NCI-H1048 (cell line): ENCODE measurements at regions not wholly inside any gene's neighbourhood (a gene's known extent, or its start where the extent isn't known, plus 50 kb on each side); places are given as distances from the start of the nearest gene placed in this dataset.
A peak's percentile ranks its signal among the peaks of the same experiment; 100 is the strongest.

ENCODE experiments used
- DNase-seq: peaks from one replicate; lab custom pipeline; 2025; lab: John Stamatoyannopoulos, UW

DNA sequence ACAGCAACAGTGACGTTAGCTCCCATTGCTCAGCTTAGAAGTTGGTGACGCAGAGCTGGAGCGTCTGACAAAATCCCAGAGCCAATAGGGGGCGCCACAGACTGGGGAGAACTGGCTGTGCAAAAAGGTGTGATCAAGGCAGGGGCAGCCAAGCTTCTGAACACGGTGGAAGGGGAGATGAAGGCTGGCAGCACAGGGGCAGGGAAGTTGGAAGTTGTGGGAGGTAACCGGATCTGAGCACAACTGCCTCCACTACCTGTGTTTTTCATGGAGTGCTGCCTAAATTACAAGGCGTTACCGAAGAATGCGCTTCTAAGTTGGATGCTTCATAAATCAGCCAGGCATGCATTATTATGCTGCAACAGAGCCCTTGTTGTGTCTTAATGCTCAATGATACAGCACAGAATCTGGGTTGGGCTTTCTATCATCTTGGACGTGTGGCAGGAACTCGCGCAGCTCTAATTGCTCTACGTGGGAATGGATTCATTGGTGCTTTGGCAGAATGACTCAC, 370.0 kb downstream of the SLC4A3 start:
- peak; percentile 11 for DNase-seq

DNA sequence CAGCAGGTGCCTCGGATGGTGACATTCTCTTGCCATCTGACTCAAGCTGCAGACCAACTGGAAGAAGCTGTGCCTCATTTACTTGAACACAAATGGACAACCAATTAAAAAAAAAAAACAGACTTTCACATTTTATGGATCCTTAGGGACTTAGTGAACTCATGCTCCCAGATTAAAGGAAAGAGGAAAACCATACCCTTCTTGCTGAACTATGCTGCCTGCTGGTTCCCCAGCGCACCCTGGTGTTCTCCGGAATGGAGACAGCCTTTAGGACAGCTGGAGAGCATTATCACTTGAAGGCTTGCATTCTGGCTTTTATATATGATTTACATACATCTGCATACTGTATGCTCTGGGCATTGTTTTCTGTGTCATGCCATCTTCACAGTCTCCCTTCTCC, 370.7 kb downstream of the SLC4A3 start:
- no peak for DNase-seq

DNA sequence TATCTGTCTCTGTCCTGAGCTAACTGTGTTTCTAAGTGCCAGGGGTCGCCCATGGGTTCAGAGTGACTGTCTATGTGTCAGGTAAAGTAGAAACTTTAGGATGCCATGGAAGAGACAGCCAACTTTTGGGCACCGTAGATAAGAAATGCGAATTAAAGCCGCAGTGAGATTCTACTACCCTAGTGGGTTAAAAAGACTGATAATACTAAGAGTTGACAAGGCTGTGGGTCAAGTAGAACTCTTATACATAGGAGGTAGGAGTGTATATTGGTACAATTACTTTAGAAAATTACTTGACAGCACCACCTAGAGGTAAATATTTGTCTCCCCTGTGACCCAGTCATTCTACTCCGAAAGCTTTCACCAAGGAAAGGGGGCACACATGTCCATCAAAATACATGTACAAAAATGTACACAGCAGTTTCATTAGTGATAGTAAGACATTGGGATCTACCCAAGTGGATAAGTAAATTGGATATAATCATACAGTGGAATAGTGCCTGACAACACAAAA, 371.3 kb downstream of the SLC4A3 start:
- no peak for DNase-seq

DNA sequence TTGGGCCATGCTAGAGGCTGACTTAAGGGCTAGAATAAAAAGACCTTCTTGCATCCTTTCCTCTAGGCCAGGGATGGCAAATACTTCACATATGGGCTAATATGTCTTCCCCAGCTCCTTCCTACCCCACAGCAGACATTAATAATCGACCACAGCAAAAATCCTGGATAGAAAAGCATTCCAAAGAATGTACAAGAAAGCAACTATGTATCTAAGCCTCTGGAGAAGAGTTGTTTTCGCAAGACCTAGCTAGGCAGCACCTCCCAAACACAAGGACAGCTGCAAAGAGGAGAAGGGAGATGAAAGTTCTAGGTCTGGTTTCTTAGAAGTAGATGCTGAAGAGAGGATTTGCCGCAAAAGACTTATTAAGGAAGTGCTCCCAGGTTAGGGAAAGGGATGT, 372.6 kb downstream of the SLC4A3 start:
- no peak for DNase-seq

DNA sequence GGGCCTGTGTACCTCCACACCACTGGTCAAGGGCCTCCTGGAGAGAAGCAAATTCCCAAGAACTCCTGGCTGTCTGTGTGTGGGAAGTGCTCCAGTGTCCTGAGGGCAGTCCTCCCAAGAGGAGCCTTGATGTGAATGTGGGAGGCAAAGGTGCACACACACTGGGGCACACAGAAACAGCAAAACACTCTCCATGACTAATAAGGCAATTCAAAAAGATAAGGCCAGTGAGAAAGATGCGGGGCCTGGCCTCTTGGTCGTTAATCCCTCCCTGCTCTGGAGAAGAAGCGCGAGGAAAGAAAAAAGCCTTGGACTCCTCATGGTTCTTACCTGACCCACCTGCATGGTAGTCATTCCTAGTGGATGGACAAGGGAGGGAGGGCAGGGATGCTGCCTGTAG, 373.2 kb downstream of the SLC4A3 start:
- no peak for DNase-seq

DNA sequence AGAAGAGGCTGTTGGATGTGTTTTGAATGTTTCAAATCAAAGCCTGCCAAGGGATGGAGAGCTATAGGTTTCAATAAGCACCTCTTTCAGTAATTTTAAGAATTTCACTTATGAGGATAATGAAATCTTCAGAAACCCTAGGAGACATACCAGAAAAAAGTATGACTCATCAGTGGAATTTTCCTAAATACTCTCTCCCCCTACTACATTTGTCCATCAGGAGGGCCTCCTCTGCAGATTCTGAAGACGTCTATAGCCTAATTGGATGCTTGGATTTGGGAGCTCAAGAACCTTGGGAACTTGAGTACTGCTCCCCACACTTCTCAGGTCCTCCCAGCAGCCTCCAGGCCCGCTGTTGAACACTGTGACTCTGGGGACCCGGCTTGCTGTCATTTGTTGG, 374.3 kb downstream of the SLC4A3 start:
- no peak for DNase-seq

DNA sequence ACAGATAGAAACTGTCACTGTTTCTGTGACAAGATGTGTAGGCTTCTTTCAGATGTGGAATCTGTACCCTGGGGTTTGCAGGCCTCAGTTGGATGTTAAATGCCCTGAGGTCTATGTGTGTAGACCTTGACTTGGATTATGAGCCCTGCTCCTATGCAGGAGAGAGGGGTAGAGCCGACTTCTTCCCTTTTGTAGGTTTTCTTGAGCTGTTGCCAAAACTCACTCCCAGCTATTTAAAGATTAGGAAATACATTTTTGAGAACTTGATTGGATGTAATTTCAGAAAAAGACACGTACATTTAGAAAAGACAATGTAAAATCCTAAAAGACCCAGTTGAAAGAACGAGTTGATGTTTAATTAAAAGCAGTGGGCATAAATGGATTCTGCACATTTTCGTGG, 374.8 kb downstream of the SLC4A3 start:
- DNase-seq: no peak

DNA sequence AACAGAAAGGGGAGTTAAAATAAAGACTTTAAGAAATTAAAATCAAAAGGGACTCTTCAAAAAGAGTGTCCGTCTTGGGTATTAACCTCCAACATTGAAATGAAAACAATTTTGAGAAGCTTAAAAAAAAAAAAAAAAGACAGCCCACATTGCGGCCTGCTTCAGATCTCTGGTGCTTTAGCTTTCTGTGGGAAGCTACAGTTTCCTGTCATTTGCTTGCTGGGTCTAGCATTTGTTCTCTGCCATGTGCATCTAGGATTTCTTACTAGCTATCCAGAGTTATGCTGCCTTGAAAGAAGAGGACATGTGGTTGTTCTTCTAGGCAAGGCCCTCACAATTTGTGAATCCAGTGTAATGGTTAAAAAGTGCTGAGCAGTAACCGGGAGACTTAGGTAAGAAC, 375.3 kb downstream of the SLC4A3 start:
- DNase-seq: no peak

DNA sequence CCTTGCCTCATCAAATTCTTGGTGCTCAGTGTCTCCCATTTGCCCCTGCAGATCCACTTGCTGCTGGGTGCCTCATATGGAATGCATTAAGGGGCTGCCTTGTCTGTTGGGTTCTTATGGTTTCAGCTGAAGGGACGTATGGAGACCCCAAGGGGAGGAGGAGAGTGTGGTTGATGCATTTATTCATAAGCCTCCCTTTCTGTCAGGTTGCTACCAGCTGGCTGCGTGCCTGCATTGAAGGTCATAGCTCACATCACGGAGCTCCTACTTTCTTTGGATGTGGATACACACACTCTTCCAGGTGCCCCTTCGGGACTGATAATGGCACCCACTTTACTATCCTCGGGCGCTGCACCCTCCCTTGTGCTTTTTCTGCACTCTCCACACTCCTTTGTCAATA, 377.9 kb downstream of the SLC4A3 start:
- no peak for DNase-seq

DNA sequence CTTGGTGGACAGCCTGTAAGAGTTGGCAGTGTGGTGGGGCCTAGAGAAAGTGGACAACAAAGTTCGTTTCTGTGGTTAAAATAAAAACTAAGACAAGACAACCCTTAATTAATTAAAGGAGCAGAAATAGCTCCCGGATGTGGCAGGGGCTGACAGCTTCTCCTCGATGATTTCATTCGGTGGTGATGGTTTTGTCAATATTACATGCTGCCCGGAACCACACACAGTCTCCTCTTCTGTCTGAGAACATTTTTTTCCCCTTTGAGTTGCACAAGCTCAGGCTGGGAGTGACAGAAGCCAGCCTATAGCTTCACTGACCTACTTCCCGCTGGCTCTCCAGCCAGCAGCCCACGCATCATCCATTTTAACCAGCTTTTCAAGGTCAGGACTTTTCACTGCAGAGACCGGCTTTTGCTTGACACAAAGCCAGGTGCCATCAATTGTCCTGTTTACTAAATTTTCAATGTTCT, 378.8 kb downstream of the SLC4A3 start:
- no peak for DNase-seq

DNA sequence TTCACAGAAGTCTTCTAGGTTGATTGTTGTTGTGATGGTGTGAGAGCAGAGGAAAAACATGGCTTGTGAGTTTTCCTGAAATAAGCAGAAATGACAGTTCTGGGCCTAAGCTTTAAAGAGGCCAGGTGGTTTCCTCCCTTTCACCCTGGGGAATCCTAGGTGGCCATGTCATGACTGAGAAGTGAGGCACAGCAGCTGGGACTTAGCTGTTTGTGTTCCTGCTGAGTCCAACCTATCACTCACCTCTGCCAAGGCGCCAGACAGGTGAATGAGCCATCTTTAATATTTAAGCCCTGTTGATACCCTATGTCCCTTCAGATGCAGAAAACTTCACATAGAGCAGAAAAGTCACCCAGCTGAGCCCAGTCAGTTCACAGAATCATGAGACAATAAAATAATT, 384.4 kb downstream of the SLC4A3 start:
- DNase-seq: no peak

DNA sequence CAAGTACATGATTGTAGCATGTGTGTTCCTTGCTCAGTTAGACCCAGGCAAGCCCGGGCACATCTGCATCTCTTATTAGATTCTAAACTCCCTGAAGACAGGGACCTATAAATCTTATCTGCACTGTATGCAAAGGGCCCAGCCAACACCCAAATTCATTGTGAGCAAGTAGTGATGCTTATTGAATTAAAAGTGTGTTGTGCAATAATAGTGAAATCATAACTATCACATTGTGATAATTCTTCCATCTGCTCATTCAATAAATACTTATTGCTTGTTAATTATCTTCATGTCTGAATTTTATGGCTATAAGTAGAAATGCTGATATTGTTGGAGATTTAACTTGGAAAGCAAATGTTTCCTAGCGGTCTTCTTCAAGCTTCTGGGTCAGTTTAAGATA, 387.5 kb downstream of the SLC4A3 start:
- DNase-seq: no peak

DNA sequence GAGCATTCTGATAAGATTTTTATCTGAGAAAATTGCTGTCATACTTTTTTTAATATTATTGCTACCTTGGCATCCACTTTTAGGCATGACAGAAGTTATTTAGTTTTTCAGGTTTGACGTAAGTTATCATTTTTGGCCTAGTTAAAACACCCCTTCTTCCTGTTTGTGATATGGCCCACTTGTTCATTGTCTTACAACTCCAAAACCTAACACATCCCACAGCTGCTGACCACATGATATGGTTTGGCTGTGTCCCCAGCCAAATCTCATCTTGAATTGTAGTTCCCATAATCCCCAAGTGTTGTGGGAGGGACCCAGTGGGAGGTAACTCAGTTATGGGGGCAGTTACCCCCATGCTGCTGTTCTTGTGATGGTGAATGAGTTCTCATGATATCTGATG, 388.1 kb downstream of the SLC4A3 start:
- DNase-seq: no peak

DNA sequence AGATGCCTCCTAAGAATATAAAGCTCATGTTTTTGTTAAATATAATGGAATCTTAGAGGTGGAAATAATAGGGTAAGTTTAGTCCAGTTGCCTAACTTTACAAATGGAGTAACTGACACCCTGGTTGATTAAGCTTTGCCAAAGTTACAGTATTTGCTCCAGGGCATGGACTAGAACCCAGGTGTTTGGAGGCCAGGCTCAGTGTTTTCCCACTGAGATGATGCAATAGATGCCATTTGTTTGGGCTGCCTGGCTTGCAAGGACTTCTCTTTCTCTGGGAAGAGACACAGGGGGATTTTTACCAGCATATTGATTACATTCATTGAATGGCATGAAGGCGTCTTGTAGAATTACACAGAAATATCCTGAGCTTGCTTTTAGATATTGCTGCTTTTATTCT, 397.8 kb downstream of the SLC4A3 start:
- no peak for DNase-seq

DNA sequence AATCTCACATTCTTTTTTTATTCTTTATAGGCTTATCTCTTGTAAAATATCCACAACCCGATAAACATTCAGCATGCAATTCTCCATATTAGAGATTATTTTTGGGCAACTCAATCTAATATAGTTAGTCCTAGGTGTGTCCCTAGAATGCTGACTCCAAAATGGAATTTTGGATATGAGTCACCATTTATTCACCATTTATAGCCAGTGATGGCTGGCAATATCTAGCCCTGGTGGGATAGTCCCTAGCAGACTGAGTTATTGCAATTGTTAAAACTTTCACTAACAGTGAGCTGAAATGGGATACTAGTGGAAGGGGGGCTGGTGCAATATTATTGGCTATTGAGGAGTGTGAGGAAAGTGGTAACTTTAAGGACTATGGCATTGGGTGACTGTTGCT, 401.6 kb downstream of the SLC4A3 start:
- no peak for DNase-seq

DNA sequence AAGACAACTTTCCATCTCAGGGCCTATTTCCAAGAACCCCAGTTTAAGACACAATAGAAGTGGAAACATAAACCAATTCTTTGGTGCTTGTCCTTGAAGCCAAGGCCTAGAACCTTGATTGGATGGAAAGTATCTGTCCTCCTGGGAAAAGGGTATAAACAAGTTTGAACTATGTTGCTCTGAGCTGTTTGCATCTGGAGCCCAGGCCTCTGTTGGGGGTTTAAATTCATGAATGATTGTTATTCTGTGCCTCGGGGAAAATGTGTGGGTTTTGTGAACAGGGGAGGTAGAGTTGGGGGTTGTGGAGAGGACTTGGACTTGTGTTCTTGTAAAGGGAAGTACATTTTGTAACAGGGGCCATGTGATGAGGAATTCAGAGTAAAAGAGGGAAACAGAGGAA, 406.1 kb downstream of the SLC4A3 start:
- DNase-seq: no peak

DNA sequence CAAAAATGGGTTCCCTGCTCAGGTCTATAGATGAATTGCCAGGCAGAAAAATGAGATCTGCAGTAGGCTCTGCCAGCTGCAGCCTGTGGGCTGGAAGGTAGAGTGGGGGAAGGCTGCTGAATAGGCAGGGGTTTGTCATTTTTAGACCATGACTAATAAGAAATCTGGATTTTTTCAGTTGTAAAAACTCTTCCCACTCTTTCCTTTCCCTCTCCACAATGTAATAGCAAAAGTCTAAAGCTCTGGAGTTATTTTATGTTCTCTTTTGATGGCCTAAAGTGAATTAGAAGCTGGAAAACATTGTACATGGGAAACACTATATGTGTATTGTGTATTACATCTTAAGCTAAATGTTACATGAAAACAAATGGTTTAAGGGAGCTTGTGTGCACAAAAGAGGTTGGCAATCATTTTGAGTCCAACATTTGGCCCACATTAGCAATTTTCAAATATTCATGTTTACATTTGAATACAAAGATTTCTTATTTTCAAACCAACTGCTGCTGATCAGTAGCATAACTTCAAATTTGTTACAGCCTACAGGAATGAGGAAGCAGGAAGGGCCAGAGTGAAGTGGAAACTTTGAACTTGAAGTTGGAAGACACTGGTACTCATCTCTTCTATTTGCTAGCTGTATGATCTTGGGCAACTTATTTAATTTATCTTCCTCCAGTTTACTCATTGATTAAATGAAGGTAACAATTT, 407.1 kb downstream of the SLC4A3 start:
- no peak for DNase-seq

DNA sequence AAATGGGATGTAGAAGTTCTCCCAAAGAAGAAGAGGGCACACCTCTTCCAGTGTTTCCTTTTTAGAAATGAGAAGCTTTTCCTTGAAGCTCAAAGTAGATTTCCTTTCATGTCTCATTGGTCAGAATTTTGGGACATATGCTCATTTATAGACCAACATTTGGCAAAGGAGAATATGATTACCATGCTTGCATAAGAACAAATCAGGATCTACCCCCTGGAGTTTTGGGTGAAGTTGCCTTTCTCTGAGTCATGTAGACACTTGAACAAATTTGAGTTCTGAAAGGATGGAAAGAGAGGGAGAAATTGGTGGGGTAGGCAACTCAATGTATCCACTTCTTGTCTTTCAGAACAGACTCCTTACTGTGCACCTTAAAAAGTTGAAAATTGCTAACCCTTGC, 409.0 kb downstream of the SLC4A3 start:
- DNase-seq: no peak

DNA sequence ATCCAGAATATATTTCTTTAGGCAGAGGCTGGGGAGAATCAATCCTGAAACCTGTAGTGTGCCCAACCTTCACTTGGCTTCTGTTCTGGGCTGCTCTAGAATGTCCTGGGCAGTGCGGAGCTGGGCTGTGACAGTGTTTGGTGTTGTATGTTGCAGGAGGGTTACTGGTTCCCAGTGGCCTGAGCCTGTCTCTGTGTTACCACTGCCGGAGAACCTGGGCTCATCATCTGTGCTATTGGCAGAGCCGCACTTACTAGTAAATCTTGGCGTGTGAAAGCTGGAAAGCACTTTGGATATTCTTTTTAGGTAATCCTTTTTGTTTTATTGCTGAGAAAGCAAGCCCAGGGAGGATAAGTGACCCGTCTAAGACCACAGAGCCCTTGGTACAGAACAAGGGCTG, 412.9 kb downstream of the SLC4A3 start:
- DNase-seq: no peak

DNA sequence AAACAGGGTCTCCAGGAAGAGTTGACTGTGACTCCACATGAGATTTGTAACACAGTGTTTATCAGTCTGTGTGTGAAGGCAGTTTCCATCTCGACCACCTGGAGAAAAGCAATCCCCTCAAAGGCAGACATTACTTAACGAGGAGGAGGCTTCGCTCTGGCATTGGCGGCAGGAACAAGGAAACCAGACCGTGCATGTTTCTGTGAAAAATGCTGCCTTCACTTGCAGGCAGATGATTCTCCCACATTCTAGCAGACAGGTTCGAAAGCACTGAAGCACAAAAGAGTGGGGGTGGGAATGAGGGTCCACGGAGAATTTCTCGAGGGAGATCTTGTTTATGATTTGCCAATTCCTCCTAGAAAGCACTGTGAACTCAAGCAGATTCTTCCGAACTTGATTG, 414.0 kb downstream of the SLC4A3 start:
- no peak for DNase-seq

DNA sequence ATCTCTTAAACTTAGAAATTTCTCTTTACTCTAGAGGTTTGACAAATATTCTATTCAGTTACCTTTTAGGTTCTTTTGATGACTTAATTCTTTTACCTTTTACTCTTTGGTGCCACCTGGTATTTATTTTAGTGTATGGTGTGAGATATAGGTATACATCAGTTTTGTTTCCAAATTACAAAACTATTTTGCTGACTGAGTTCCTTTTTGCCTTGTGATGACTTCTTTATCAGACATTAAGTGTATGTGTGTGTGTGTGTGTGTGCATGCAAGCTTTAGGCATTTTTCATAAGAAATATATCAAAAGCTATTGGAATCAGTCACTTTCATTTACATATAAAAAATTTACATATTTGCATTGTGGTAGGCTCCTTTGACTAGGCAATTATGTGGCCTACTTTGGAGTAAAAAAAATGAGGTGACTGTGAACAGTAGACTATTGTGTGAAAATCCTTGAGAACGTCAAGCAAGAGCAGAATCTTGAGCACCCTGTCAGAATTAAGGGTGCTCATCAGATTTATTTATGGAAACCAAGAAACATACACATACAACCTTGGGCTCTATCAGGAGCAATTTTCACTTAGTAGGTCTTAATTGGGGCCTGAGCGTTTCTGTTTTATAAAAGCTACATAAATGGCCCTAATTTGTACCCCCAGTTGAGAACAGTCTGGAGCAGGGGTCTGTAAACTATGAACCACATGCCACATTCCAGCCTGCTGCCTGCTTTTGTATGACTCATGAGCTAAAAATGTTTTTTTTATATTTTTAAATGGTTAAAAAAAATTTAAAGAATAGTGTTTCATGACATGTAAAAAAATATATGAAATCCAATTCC, 415.9 kb downstream of the SLC4A3 start:
- no peak for DNase-seq

DNA sequence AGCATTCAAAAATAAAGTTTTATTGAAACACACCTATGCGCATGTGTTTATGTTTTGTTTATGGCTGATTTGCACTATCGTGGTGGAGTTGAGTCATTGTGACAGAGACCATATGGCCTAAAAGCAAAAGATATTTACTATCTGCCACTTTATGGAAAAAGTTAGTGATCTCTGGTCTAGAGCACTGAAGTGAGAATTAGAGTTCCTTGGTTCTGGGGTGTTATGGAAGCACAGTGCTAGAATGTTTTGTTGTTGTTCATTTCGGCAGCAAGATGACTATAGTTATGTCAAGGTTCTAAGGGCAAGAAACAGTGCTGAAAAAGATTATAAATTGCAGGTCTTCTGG, 416.5 kb downstream of the SLC4A3 start:
- no peak for DNase-seq

DNA sequence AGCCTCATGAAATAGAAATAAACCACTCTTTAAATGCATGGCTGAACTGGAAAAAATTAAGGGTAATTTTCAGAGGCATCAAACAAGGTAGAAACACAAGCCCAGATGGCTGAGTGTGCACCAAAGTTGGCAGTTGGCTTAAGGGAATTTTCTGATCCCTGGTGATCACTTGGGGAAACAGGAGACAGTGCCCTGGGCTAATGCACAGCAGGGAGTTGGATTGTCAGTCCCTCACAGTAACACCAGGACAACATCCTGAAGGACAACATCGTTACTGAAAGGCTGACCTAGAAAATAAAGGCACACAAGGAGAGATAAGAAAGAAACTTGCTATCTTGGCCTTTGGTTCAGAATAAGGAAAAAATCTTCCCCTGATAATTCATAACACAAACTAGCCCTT, 417.0 kb downstream of the SLC4A3 start:
- DNase-seq: no peak
